Gastroesophageal sphincter (tissue), 4 donors: ENCODE measurements at regions not wholly inside any gene's neighbourhood (a gene's known extent, or its start where the extent isn't known, plus 50 kb on each side); places are given as distances from the start of the nearest gene placed in this dataset.

ENCODE experiments used
- ATAC-seq: fragments of 150-250 bp; one replicate; pipeline ENCODE4 v1.9.1; 2016; ENCODE audit warnings: mild to moderate bottlenecking, moderate library complexity
- H3K27ac ChIP-seq, 4 donors: fragments of 200-600 bp; sonication (generic) in 3 of 4; 1 replicate in 3 of 4; 2 replicates in 1 of 4; pipeline ENCODE4 v1.5.1; 2016 to 2019
- H3K27me3 ChIP-seq: fragments of 200-600 bp; sonication (generic); one replicate; pipeline ENCODE4 v1.5.1; 2019
- H3K36me3 ChIP-seq, 2 donors: fragments of 200-600 bp; sonication (generic); one replicate each; pipeline ENCODE4 v1.5.1; 2019; ENCODE audit warnings: control low read depth in 1 of 2
- H3K4me1 ChIP-seq, 3 donors: fragments of 200-600 bp; sonication (generic); 1 replicate in 2 of 3; 2 replicates in 1 of 3; pipeline ENCODE4 v1.5.1; 2016 to 2019; ENCODE audit warnings: control low read depth in 2 of 3
- H3K4me3 ChIP-seq, 2 donors: fragments of 200-600 bp; sonication (generic); one replicate each; pipeline ENCODE4 v1.5.1; 2019; ENCODE audit warnings: mild to moderate bottlenecking in 1 of 2, moderate library complexity in 1 of 2
- H3K9me3 ChIP-seq, 3 donors: fragments of 200-600 bp; sonication (generic); one replicate each; pipeline ENCODE4 v1.5.1; 2017 to 2019; ENCODE audit warnings: control low read depth in 2 of 3
- CTCF ChIP-seq, 4 experiments: fragments of 200-600 bp in 2 of 4; fragments of 450-650 bp in 2 of 4; sonication (generic) in 1 of 4; IDR thresholded peaks; one replicate each; pipeline ENCODE4 v1.5.1; 2017 to 2019; ENCODE audit warnings: antibody characterized with exemption in 4 of 4, mild to moderate bottlenecking in 2 of 4, moderate library complexity in 2 of 4
- EP300 ChIP-seq: sonication (generic); formaldehyde crosslinking; IDR thresholded peaks from one replicate; pipeline ENCODE4 v1.6.1; 2017; ENCODE audit warnings: antibody characterized with exemption, mild to moderate bottlenecking
- POLR2A ChIP-seq, 2 donors: fragments of 450-650 bp; IDR thresholded peaks; one replicate each; pipeline ENCODE4 v1.6.1; 2017; ENCODE audit warnings: antibody characterized with exemption in 2 of 2, mild to moderate bottlenecking in 2 of 2, moderate library complexity in 1 of 2
- POLR2AphosphoS5 ChIP-seq: sonication (generic); formaldehyde crosslinking; IDR thresholded peaks from one replicate; pipeline ENCODE4 v1.6.1; 2017; ENCODE audit warnings: antibody characterized with exemption
- WGBS, 2 donors: methylation state at CpG; one replicate each; pipeline ENCODE4 v1.1.5; 2018; ENCODE audit warnings: low coverage in 1 of 2; 5-methylcytosine and 5-hydroxymethylcytosine counted together

- no peaks in the 10 kb centered on the region for H3K4me1 ChIP-seq
- ATAC-seq: no peak
- H3K9me3 ChIP-seq: no peaks in the 10 kb centered on the region
- 0% methylated on average over 1 of the region's 1 CpG for WGBS, 2 donors
- no peak for TF ChIP-seq POLR2AphosphoS5
- no peak for TF ChIP-seq EP300
- no peak for TF ChIP-seq POLR2A (IDR thresholded peaks at IDR 0.05)
- no peak for TF ChIP-seq CTCF (IDR thresholded peaks at IDR 0.05)
- no peaks in the 10 kb centered on the region for H3K27me3 ChIP-seq
- H3K4me3 ChIP-seq: no peak overlapping the region
- H3K27ac ChIP-seq: no peak overlapping the region
- no peaks in the 10 kb centered on the region for H3K36me3 ChIP-seq
Observed at GRCh38 chr5:62132276-62132675, 173.7 kb upstream of the KIF2A start.

GRCh38 chr5:62133426-62133825, 172.6 kb upstream of the KIF2A start:
- Histone ChIP-seq H3K27me3 (no peaks in the 10 kb centered on the region), H3K9me3 (no peaks in the 10 kb centered on the region), H3K4me3 (no peak overlapping the region), H3K4me1 (no peaks in the 10 kb centered on the region), H3K27ac (no peak overlapping the region), H3K36me3 (no peaks in the 10 kb centered on the region)
- 93% methylated on average over 1 of the region's 1 CpG for WGBS, 2 donors
- no peak for ATAC-seq
- no peak for TF ChIP-seq POLR2A (IDR thresholded peaks at IDR 0.05)
- no peak for TF ChIP-seq CTCF (IDR thresholded peaks at IDR 0.05)
- no peak for TF ChIP-seq EP300
- no peak for TF ChIP-seq POLR2AphosphoS5

GRCh38 chr5:62134811-62135210, 171.2 kb upstream of the KIF2A start:
- 92 to 95% methylated on average over 2 of the region's 3 CpGs for WGBS, 2 donors
- ATAC-seq: no peak

GRCh38 chr5:62137628-62138027, 168.4 kb upstream of the KIF2A start:
- Histone ChIP-seq H3K27ac (no peak overlapping the region), H3K9me3 (no peaks in the 10 kb centered on the region), H3K36me3 (no peaks in the 10 kb centered on the region), H3K4me3 (no peak overlapping the region), H3K4me1 (peaks cover 0 to 7% (median 0%) of the 10 kb centered on the region in 3 donors), H3K27me3 (no peaks in the 10 kb centered on the region)
- no peak for ATAC-seq
- WGBS, 2 donors: 57 to 83% methylated on average over 2 of the region's 2 CpGs
- TF ChIP-seq POLR2AphosphoS5: no peak
- TF ChIP-seq CTCF (IDR thresholded peaks at IDR 0.05): no peak
- TF ChIP-seq POLR2A (IDR thresholded peaks at IDR 0.05): no peak
- no peak for TF ChIP-seq EP300

More at GRCh38 chr5:62134811-62135210, 171.2 kb upstream of the KIF2A start:
- TF ChIP-seq CTCF (IDR thresholded peaks at IDR 0.05) (no peak), POLR2AphosphoS5 (no peak), EP300 (no peak), POLR2A (IDR thresholded peaks at IDR 0.05) (no peak)
- Histone ChIP-seq H3K27ac (no peak overlapping the region), H3K36me3 (no peaks in the 10 kb centered on the region), H3K27me3 (no peaks in the 10 kb centered on the region), H3K4me1 (no peaks in the 10 kb centered on the region), H3K4me3 (no peak overlapping the region), H3K9me3 (no peaks in the 10 kb centered on the region)

- Histone ChIP-seq H3K4me3 (no peak overlapping the region), H3K27me3 (no peaks in the 10 kb centered on the region), H3K36me3 (no peaks in the 10 kb centered on the region), H3K9me3 (no peaks in the 10 kb centered on the region), H3K4me1 (peaks cover 0 to 17% (median 0%) of the 10 kb centered on the region in 3 donors), H3K27ac (no peak overlapping the region)
- TF ChIP-seq POLR2AphosphoS5: no peak
- TF ChIP-seq EP300: no peak
- no peak for TF ChIP-seq CTCF (IDR thresholded peaks at IDR 0.05)
- no peak for TF ChIP-seq POLR2A (IDR thresholded peaks at IDR 0.05)
- WGBS, 2 donors: 21 to 50% methylated on average over 1 to 2 of the region's 7 CpGs
- no peak for ATAC-seq
Observed at GRCh38 chr5:62138607-62139006, 167.4 kb upstream of the KIF2A start.
